ENCODE measurements at regions not wholly inside any gene's neighbourhood (a gene's known extent, or its start where the extent isn't known, plus 50 kb on each side); places are given as distances from the start of the nearest gene placed in this dataset.

GRCh38 chr4:34281826-34282225 is 1962.5 kb downstream of the ARAP2 start:
- no peak for DNase-seq
- intact Hi-C loops (cut with micrococcal nuclease; ENCODE audit: unreplicated experiment): no loop called here
- Histone ChIP-seq H3K4me3 (ENCODE audit: low read depth, low read length) (no peak overlapping the region), H3K9me3 (no peaks in the 10 kb centered on the region), H3K4me1 (no peaks in the 10 kb centered on the region), H3K36me3 (ENCODE audit: control insufficient read depth, insufficient read depth, low read length) (no peaks in the 10 kb centered on the region), H3K27me3 (replicated peaks; ENCODE audit: control insufficient read depth, insufficient read depth, low read length) (no peaks in the 10 kb centered on the region)
- Mint-ChIP-seq H3K4me3 (ENCODE audit: unreplicated experiment) (no peak overlapping the region), H3K27me3 (ENCODE audit: insufficient read depth, unreplicated experiment) (peaks cover 5% of the 10 kb centered on the region), H3K36me3 (ENCODE audit: insufficient read depth, unreplicated experiment) (no peaks in the 10 kb centered on the region), H3K9me3 (ENCODE audit: unreplicated experiment) (no peaks in the 10 kb centered on the region), H3K4me1 (ENCODE audit: low read depth, unreplicated experiment) (no peaks in the 10 kb centered on the region), H3K27ac (ENCODE audit: unreplicated experiment) (no peak overlapping the region)
- ChIA-PET POLR2A (no interaction called here), CTCF (no interaction called here)
- BruUV-seq (replicated peaks): no TSS peak
- no peak for TF ChIP-seq CTCF (IDR thresholded peaks at IDR 0.05; ENCODE audit: insufficient read depth in 1 of 2, low read depth in 1 of 2, low read length in 1 of 2, severe bottlenecking in 1 of 2, unreplicated experiment in 1 of 2)

GRCh38 chr4:34289489-34289888 is 1954.8 kb downstream of the ARAP2 start:
- Histone ChIP-seq H3K4me3 (ENCODE audit: low read depth, low read length) (no peak overlapping the region), H3K27me3 (replicated peaks; ENCODE audit: control insufficient read depth, insufficient read depth, low read length) (no peaks in the 10 kb centered on the region), H3K9me3 (no peaks in the 10 kb centered on the region), H3K4me1 (no peaks in the 10 kb centered on the region), H3K36me3 (ENCODE audit: control insufficient read depth, insufficient read depth, low read length) (no peaks in the 10 kb centered on the region)
- intact Hi-C loops (cut with micrococcal nuclease; ENCODE audit: unreplicated experiment): no loop called here
- no TSS peak for BruUV-seq (replicated peaks)
- peaks cover 2% of the 10 kb centered on the region for H3K27me3 Mint-ChIP-seq (ENCODE audit: insufficient read depth, unreplicated experiment)
- TF ChIP-seq CTCF (IDR thresholded peaks at IDR 0.05; ENCODE audit: insufficient read depth in 1 of 2, low read depth in 1 of 2, low read length in 1 of 2, severe bottlenecking in 1 of 2, unreplicated experiment in 1 of 2): no peak
- no peaks in the 10 kb centered on the region for H3K4me1 Mint-ChIP-seq (ENCODE audit: low read depth, unreplicated experiment)
- no peak for DNase-seq
- no peaks in the 10 kb centered on the region for H3K9me3 Mint-ChIP-seq (ENCODE audit: unreplicated experiment)
- ChIA-PET POLR2A (no interaction called here), CTCF (no interaction called here)
- no peak overlapping the region for H3K4me3 Mint-ChIP-seq (ENCODE audit: unreplicated experiment)
- H3K27ac Mint-ChIP-seq (ENCODE audit: unreplicated experiment): no peak overlapping the region
- H3K36me3 Mint-ChIP-seq (ENCODE audit: insufficient read depth, unreplicated experiment): no peaks in the 10 kb centered on the region

GRCh38 chr4:34289962-34290361 is 1954.4 kb downstream of the ARAP2 start:
- no peak for TF ChIP-seq CTCF (IDR thresholded peaks at IDR 0.05; ENCODE audit: insufficient read depth in 1 of 2, low read depth in 1 of 2, low read length in 1 of 2, severe bottlenecking in 1 of 2, unreplicated experiment in 1 of 2)
- no TSS peak for BruUV-seq (replicated peaks)
- H3K9me3 Mint-ChIP-seq (ENCODE audit: unreplicated experiment): no peaks in the 10 kb centered on the region
- ChIA-PET CTCF (no interaction called here), POLR2A (no interaction called here)
- peaks cover 2% of the 10 kb centered on the region for H3K27me3 Mint-ChIP-seq (ENCODE audit: insufficient read depth, unreplicated experiment)
- H3K4me1 Mint-ChIP-seq (ENCODE audit: low read depth, unreplicated experiment): no peaks in the 10 kb centered on the region
- no peaks in the 10 kb centered on the region for H3K36me3 Mint-ChIP-seq (ENCODE audit: insufficient read depth, unreplicated experiment)
- H3K36me3 ChIP-seq (ENCODE audit: control insufficient read depth, insufficient read depth, low read length): no peaks in the 10 kb centered on the region
- no peak overlapping the region for H3K27ac Mint-ChIP-seq (ENCODE audit: unreplicated experiment)
- H3K9me3 ChIP-seq: no peaks in the 10 kb centered on the region
- intact Hi-C loops (cut with micrococcal nuclease; ENCODE audit: unreplicated experiment): no loop called here
- H3K4me1 ChIP-seq: no peaks in the 10 kb centered on the region
- no peak for DNase-seq
- no peak overlapping the region for H3K4me3 ChIP-seq (ENCODE audit: low read depth, low read length)
- H3K4me3 Mint-ChIP-seq (ENCODE audit: unreplicated experiment): no peak overlapping the region
- no peaks in the 10 kb centered on the region for H3K27me3 ChIP-seq (replicated peaks; ENCODE audit: control insufficient read depth, insufficient read depth, low read length)

Measured in Caco-2 (cell line).